Adrenal gland (tissue), 9 donors: ENCODE measurements at regions not wholly inside any gene's neighbourhood (a gene's known extent, or its start where the extent isn't known, plus 50 kb on each side); places are given as distances from the start of the nearest gene placed in this dataset.

Source experiments
- DNase-seq, 7 donors: peaks; one replicate each; pipeline ENCODE4 v3.0.0-alpha.2; 2019 to 2020
- H3K27ac ChIP-seq, 5 donors: fragments of 200-600 bp; sonication (generic) in 4 of 5; 1 replicate in 3 of 5; 2 replicates in 2 of 5; pipeline versions ENCODE4 v1.5.1 to v1.8.0; 2016 to 2020; ENCODE audit warnings: mild to moderate bottlenecking in 1 of 5
- H3K27me3 ChIP-seq: fragments of 200-600 bp; 2 replicates; pipeline ENCODE4 v1.8.0; 2021
- H3K36me3 ChIP-seq, 2 donors: fragments of 200-600 bp; replicated peaks in 1 of 2; 1 replicate in 1 of 2; 2 replicates in 1 of 2; pipeline versions ENCODE4 v1.5.1 to v1.8.0; 2018 to 2022
- H3K4me1 ChIP-seq, 2 donors: fragments of 200-600 bp; replicated peaks in 1 of 2; 1 replicate in 1 of 2; 2 replicates in 1 of 2; pipeline versions ENCODE4 v1.5.1 to v1.8.0; 2018 to 2021
- H3K4me3 ChIP-seq, 4 donors: fragments of 200-600 bp; sonication (generic) in 3 of 4; one replicate each; pipeline ENCODE4 v1.5.1; 2016 to 2018
- H3K9me3 ChIP-seq, 3 donors: fragments of 200-600 bp; sonication (generic) in 1 of 3; replicated peaks in 1 of 3; 1 replicate in 2 of 3; 2 replicates in 1 of 3; pipeline versions ENCODE4 v1.5.1 to v1.8.0; 2016 to 2021
- CTCF ChIP-seq, 6 experiments: fragments of 450-650 bp in 4 of 6; fragments of 200-600 bp in 2 of 6; sonication (generic) in 1 of 6; IDR thresholded peaks; 1 replicate in 5 of 6; 2 replicates in 1 of 6; pipeline versions ENCODE4 v1.5.1 to v1.8.0; 2016 to 2021; ENCODE audit warnings: antibody characterized with exemption in 6 of 6, mild to moderate bottlenecking in 2 of 6, moderate library complexity in 1 of 6
- POLR2A ChIP-seq, 2 donors: fragments of 450-650 bp; IDR thresholded peaks; one replicate each; pipeline ENCODE4 v1.6.1; 2017; ENCODE audit warnings: antibody characterized with exemption in 2 of 2, mild to moderate bottlenecking in 2 of 2, moderate library complexity in 1 of 2
- WGBS, 4 donors: extraction: QIAGEN DNeasy Blood & Tissue Kit in 2 of 4; methylation state at CpG; one replicate each; pipeline versions ENCODE4 v1.1.5 to v1.1.7; 2013 to 2017; 5-methylcytosine and 5-hydroxymethylcytosine counted together
- intact Hi-C, 2 donors: fragments of 100-400 bp; cut with DNase I; formaldehyde crosslinking; loops; one replicate each; pipeline versions ENCODE4 v1.14.1 to v1.15.0; 2022 to 2023
- donor health status: healthy with polysubstance abuse.
- donor health status: Bipolar disorder and iron deficiency.
- donor health status: DM: yes; HTN: yes; CAD: no.
- donor health status: DM: no; HTN: no; CAD: no.
- donor health status: DM: no; HTN: no; CAD: no.

GRCh38 chr16:82514262-82514661, 112.5 kb upstream of the CDH13 start:
- no peak overlapping the region for H3K27ac ChIP-seq
- WGBS, 4 donors = 80 to 86% (median 82%) methylated on average over 4 of the region's 4 CpGs
- H3K27me3 ChIP-seq = no peaks in the 10 kb centered on the region
- no peak for TF ChIP-seq CTCF (IDR thresholded peaks at IDR 0.05)
- TF ChIP-seq POLR2A (IDR thresholded peaks at IDR 0.05) = no peak
- DNase-seq = no peak
- no peak overlapping the region for H3K4me3 ChIP-seq
- H3K36me3 ChIP-seq = no peaks in the 10 kb centered on the region
- intact Hi-C loops = no loop called here
- H3K9me3 ChIP-seq = no peaks in the 10 kb centered on the region
- no peaks in the 10 kb centered on the region for H3K4me1 ChIP-seq

- no peak for TF ChIP-seq CTCF (IDR thresholded peaks at IDR 0.05)
- no peak for TF ChIP-seq POLR2A (IDR thresholded peaks at IDR 0.05)
- intact Hi-C loops = no loop called here
- no peaks in the 10 kb centered on the region for H3K27me3 ChIP-seq
- no peaks in the 10 kb centered on the region for H3K4me1 ChIP-seq
- no peak overlapping the region for H3K27ac ChIP-seq
- no peak overlapping the region for H3K4me3 ChIP-seq
- no peaks in the 10 kb centered on the region for H3K36me3 ChIP-seq
- 61 to 76% (median 68%) methylated on average over 2 of the region's 2 CpGs for WGBS, 4 donors
- H3K9me3 ChIP-seq = no peaks in the 10 kb centered on the region
- no peak for DNase-seq
Measured at GRCh38 chr16:82510789-82511305, 115.9 kb upstream of the CDH13 start.

GRCh38 chr16:82509691-82510430, 116.9 kb upstream of the CDH13 start:
- no peak overlapping the region for H3K4me3 ChIP-seq
- no peaks in the 10 kb centered on the region for H3K36me3 ChIP-seq
- TF ChIP-seq POLR2A (IDR thresholded peaks at IDR 0.05) (no peak), CTCF (IDR thresholded peaks at IDR 0.05) (no peak)
- H3K27me3 ChIP-seq = no peaks in the 10 kb centered on the region
- H3K9me3 ChIP-seq = no peaks in the 10 kb centered on the region
- DNase-seq = no peak
- no peaks in the 10 kb centered on the region for H3K4me1 ChIP-seq
- H3K27ac ChIP-seq = no peak overlapping the region
- 80 to 94% (median 89%) methylated on average over 5 of the region's 5 CpGs for WGBS, 4 donors
- intact Hi-C loops = no loop called here

GRCh38 chr16:82506692-82507670, 119.8 kb upstream of the CDH13 start:
- no peak overlapping the region for H3K27ac ChIP-seq
- no peak for TF ChIP-seq POLR2A (IDR thresholded peaks at IDR 0.05)
- no peak for TF ChIP-seq CTCF (IDR thresholded peaks at IDR 0.05)
- peaks cover 6% of the 10 kb centered on the region for H3K27me3 ChIP-seq
- intact Hi-C loops = no loop called here
- no peak overlapping the region for H3K4me3 ChIP-seq
- no peak for DNase-seq
- no peaks in the 10 kb centered on the region for H3K9me3 ChIP-seq
- WGBS, 4 donors = 69 to 85% (median 71%) methylated on average over 15 to 19 of the region's 19 CpGs
- no peaks in the 10 kb centered on the region for H3K36me3 ChIP-seq
- no peaks in the 10 kb centered on the region for H3K4me1 ChIP-seq
